ENCODE measurements at regions not wholly inside any gene's neighbourhood (a gene's known extent, or its start where the extent isn't known, plus 50 kb on each side); places are given as distances from the start of the nearest gene placed in this dataset.

- no peak for TF ChIP-seq KAT2B (IDR thresholded peaks at IDR 0.05; ENCODE audit: low read depth, low read length)
- no peak for TF ChIP-seq EWSR1 (IDR thresholded peaks at IDR 0.05; ENCODE audit: borderline replicate concordance, low read depth, partially characterized antibody)
- TF ChIP-seq ZNF311 (CRISPR knock-in tag; IDR thresholded peaks at IDR 0.05), result no peak
- no peak for TF ChIP-seq MAFK (IDR thresholded peaks at IDR 0.05; ENCODE audit: low read length)
- TF ChIP-seq CAMTA2 (CRISPR knock-in tag; conservative IDR thresholded peaks at IDR 0.05), result no peak
- no peak for TF ChIP-seq ZNF668 (CRISPR knock-in tag; IDR thresholded peaks at IDR 0.05)
- no peak for TF ChIP-seq C11orf30 (IDR thresholded peaks at IDR 0.05; ENCODE audit: low read depth)
- TF ChIP-seq JUN (IDR thresholded peaks at IDR 0.05; ENCODE audit: borderline replicate concordance, low read depth, low read length), result no peak
- TF ChIP-seq JUN (CRISPR knock-in tag; IDR thresholded peaks at IDR 0.05; ENCODE audit: borderline replicate concordance), result no peak
Measured at GRCh38 chr6:43901733-43902230, 131.8 kb downstream of the VEGFA start (continued).

- ATAC-seq (no peak; the same call in 1 of the 3 replicates), FAIRE-seq (no peak), DNase-seq (ENCODE audit: extremely low read depth in 1 of 4, low spot score in 3 of 4) (no peak)
- 69% methylated on average over 13 of the region's 13 CpGs for WGBS (ENCODE audit: insufficient coverage, low coverage, missing lambda C conversion rate)
- POLR2A ChIA-PET, result interaction anchor here (0.5 to 2.5 kb wide), 11 partner anchors 9 to 272 kb away, joined by 3 to 21 read pairs (median 4); partner anchors contain the start of gene GTPBP2
- Histone ChIP-seq H3K9ac (ENCODE audit: insufficient read depth in 1 of 2, low read depth in 2 of 2, low read length in 2 of 2) (peak overlapping the region in 1 of 2 experiments; percentile 54; a peak in 2 of 4 replicates), H3K4me3 (no peak overlapping the region), H3K27ac (ENCODE audit: extremely low read depth, low read depth, low read length) (no peak overlapping the region; the same call in 2 of the 3 replicates), H3K9me1 (ENCODE audit: control insufficient read depth, insufficient read depth, low read length) (no peaks in the 10 kb centered on the region), H3K9me3 (replicated peaks; ENCODE audit: control insufficient read depth, insufficient read depth, low read depth, low read length) (no peaks in the 10 kb centered on the region), H3K4me1 (replicated peaks in 1 of 2; ENCODE audit: control insufficient read depth in 2 of 2, insufficient read depth in 2 of 2, low read length in 2 of 2) (peaks cover 16 to 35% of the 10 kb centered on the region in 2 experiments; a peak in 4 of 5 replicates), H3K36me3 (ENCODE audit: control insufficient read depth, insufficient read depth, low read length) (no peaks in the 10 kb centered on the region), H2AFZ (ENCODE audit: low read depth, low read length) (peak overlapping the region; percentile 61), H3K4me2 (ENCODE audit: insufficient read depth, low read length) (no peak overlapping the region), H4K20me1 (replicated peaks; ENCODE audit: control insufficient read depth, insufficient read depth, low read length) (no peaks in the 10 kb centered on the region), H3K79me2 (ENCODE audit: control insufficient read depth, insufficient read depth, low read length) (no peaks in the 10 kb centered on the region), H3K27me3 (ENCODE audit: control insufficient read depth in 2 of 2, insufficient read depth in 2 of 2, low read length in 2 of 2) (no peaks in the 10 kb centered on the region)
- CTCF ChIA-PET (ENCODE audit: low intra/inter-chr PET ratio), result interaction anchor here (0.5 kb wide), 1 partner anchor 15 kb away, joined by 3 read pairs; no protein-coding TSS in a partner anchor
- BruUV-seq (replicated peaks), result no TSS peak
- in situ Hi-C loops (cut with MboI) (no loop called here), intact Hi-C loops (cut with micrococcal nuclease) (no loop called here)
- peak; percentile 50; the same call in 1 of the 2 replicates for TF ChIP-seq ZNF584 (CRISPR knock-in tag; IDR thresholded peaks at IDR 0.05; ENCODE audit: low read depth)
- TF ChIP-seq ZNF175 (CRISPR knock-in tag; IDR thresholded peaks at IDR 0.05; ENCODE audit: low read depth), result 0 out of 2 replicates have a peak, but pooled peaks have one; percentile 30
- TF ChIP-seq SMARCA4 (IDR thresholded peaks at IDR 0.05), result no peak
- TF ChIP-seq CXXC5 (CRISPR knock-in tag; IDR thresholded peaks at IDR 0.05), result peak; percentile 38; the same call in 1 of the 2 replicates
- TF ChIP-seq CEBPG (CRISPR knock-in tag; IDR thresholded peaks at IDR 0.05), result 0 out of 2 replicates have a peak, but pooled peaks have one; percentile 24
- TF ChIP-seq CEBPG (tag; conservative IDR thresholded peaks at IDR 0.05 in 1 of 2, IDR thresholded peaks at IDR 0.05 in 1 of 2), result no peak
- peak; percentile 55; the same call in 1 of the 2 replicates for TF ChIP-seq HDAC8 (tag; IDR thresholded peaks at IDR 0.05)
- no peak for TF ChIP-seq NR4A1 (CRISPR knock-in tag; IDR thresholded peaks at IDR 0.05)
- 0 out of 2 replicates have a peak, but pooled peaks have one; percentile 67 for TF ChIP-seq NR4A1 (tag; IDR thresholded peaks at IDR 0.05)
- TF ChIP-seq ATF2 (CRISPR knock-in tag; IDR thresholded peaks at IDR 0.05), result no peak
- TF ChIP-seq ETS2 (tag; IDR thresholded peaks at IDR 0.05; ENCODE audit: borderline replicate concordance, poor library complexity, severe bottlenecking), result peak; percentile 36
- peak; percentile 62 for TF ChIP-seq PTTG1 (tag; IDR thresholded peaks at IDR 0.05; ENCODE audit: low read depth)
Measured at GRCh38 chr6:43900916-43901732, 131.1 kb downstream of the VEGFA start.

Measured in K562 (cell line).